ENCODE measurements at regions not wholly inside any gene's neighbourhood (a gene's known extent, or its start where the extent isn't known, plus 50 kb on each side); places are given as distances from the start of the nearest gene placed in this dataset.
A peak's percentile ranks its signal among the peaks of the same experiment; 100 is the strongest.
"Not testable (repeated sequence)": the region's sequence is repeated elsewhere in the genome, so short reads cannot be mapped to it uniquely, and the experiment has no call there.

DNA sequence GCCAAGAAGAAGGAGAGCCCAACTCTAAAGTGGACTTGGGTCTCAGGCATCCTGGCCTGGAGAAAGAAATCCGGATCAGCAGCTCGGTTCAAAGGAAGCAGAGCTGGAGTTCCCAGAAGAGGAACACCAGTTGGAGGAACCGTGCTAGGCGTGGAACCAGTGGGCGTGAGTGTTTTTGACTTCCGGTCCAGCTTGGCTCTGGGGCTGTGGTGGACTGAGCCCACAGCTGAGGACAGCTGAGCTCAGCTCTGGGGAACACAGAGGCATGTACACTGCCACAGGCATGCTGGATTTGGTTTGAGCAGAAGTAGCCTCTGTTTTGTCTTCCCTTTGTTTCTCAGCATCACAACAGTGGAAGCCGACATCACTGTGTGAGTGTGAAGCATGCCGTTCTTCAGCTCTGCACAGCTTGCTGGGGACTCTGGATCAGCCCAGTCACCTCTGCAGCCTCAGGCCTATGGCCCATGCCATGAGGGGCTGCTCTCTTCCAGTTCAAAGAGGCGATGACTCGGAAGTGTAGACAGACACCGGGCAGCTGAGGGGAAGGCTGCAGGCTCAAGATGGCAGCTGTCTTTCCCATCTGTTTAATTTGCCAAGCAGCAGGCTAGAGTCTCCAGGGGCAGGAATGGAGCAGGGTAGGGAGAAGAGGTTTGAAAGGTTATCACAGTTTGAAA, 185.8 kb upstream of the UBE3A start:
- DNase-seq: peak; percentile 13

- no peak for DNase-seq
These were observed 184.9 kb upstream of the UBE3A start for GRCh38 chr15:25623708-25624107.

- DNase-seq: no peak
These were observed 181.6 kb upstream of the UBE3A start for GRCh38 chr15:25620466-25620865.

DNA sequence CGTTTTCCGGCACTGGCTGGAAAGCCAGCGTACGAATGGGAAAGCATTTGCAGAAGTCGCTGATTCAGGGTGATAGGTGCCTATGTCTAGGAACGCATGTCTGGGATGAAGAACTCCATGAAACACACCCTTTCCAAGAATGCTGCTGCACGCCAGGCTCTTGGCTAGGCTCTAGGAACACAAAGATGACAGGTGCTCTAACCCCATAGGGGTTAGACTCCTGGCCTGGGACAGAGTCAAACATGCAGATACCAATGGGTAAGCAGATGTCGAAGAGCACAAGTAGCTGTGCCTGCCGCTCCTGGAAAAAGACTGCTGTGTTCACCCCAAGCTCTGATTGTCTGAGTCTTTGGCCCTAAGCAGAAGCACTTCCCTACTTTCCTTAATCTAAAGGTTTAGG, 180.9 kb upstream of the UBE3A start:
- no peak for DNase-seq

DNA sequence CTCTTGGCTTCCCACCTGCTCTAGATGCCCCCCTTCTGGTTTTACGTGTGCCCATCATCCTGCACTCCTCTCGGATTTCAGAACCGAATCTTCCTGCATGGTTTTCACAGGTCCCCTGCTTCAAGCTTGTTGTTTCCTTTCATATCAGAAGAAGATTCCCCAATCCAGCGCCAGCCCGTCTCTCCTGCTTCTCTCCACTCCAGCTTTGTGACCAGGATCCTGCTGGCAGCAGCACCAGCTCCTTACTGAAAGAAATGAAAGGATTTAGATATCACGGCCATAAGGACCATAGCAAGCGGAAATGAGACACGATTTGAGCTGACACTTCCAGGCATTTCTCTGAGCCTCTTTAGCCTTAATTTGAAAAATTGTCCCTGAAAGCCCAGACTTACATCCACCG, 180.3 kb upstream of the UBE3A start:
- no peak for DNase-seq

DNA sequence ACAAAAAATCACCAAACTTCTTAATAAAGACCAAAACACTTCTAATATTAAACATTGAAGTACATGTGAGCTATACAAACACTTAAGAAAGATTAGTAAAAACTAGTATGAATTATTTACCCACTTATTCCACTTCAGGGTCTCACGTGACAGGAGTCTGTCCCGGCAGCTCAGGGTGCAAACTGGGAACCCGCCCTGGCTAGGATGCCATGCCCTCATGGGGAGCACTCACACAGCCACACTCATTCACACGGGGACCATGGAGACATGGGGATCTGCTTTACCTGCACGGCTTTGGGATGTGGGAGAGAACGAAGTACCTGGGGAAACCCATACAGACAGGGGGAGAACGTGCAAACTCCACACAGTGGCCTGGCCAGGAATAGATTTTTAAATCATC, 179.3 kb upstream of the UBE3A start:
- no peak for DNase-seq

DNA sequence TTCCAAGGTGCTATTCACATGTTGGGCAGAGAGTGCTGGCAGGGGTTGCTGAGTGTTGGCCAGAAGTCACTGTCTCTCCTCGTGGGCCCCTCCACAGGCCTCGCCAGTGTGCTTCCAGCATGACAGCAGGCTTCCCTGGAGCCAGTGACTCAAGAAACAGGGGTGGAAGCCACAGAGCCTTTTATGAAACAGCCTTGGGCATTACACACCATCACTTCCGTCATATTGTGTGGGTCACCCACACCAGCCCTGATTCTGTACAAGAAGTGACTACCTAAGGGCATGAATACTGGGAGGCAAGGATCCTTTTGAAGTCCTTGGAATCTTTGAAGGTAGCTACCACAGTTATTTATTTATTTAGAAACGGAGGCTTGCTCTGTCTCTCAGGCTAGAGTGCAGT, 177.6 kb upstream of the UBE3A start:
- no peak for DNase-seq

DNA sequence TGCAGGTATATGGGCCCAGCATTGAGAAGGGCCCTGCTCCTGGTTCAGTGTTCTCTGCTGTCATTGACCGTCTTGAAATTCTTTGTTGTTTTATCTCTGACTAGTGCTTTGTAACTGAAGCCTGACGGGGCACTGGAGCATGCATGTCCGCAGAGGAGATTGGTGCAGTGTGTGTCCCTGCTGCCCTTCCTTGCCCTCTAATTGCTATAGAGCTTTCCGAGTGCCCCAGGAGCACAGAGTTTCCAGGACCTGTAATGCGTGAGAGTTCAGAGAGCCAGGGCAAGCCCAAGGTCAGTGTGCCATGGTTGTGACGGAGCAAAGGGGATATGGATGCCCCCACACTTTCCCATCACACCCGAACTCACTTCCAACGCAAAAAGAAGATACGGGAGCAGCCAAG, 174.3 kb upstream of the UBE3A start:
- DNase-seq: no peak

- DNase-seq: no peak
These were observed 172.8 kb upstream of the UBE3A start for GRCh38 chr15:25611603-25612002.

- no peak for DNase-seq
These were observed 170.5 kb upstream of the UBE3A start for GRCh38 chr15:25609371-25609770.

- no peak for DNase-seq
These were observed 170.1 kb upstream of the UBE3A start for GRCh38 chr15:25608926-25609325.

- DNase-seq: no peak
These were observed 166.3 kb upstream of the UBE3A start for GRCh38 chr15:25605151-25605550.

- DNase-seq: no peak
These were observed 161.9 kb upstream of the UBE3A start for GRCh38 chr15:25600751-25601150.

- no peak for DNase-seq
These were observed 158.7 kb upstream of the UBE3A start for GRCh38 chr15:25597571-25597970.

DNA sequence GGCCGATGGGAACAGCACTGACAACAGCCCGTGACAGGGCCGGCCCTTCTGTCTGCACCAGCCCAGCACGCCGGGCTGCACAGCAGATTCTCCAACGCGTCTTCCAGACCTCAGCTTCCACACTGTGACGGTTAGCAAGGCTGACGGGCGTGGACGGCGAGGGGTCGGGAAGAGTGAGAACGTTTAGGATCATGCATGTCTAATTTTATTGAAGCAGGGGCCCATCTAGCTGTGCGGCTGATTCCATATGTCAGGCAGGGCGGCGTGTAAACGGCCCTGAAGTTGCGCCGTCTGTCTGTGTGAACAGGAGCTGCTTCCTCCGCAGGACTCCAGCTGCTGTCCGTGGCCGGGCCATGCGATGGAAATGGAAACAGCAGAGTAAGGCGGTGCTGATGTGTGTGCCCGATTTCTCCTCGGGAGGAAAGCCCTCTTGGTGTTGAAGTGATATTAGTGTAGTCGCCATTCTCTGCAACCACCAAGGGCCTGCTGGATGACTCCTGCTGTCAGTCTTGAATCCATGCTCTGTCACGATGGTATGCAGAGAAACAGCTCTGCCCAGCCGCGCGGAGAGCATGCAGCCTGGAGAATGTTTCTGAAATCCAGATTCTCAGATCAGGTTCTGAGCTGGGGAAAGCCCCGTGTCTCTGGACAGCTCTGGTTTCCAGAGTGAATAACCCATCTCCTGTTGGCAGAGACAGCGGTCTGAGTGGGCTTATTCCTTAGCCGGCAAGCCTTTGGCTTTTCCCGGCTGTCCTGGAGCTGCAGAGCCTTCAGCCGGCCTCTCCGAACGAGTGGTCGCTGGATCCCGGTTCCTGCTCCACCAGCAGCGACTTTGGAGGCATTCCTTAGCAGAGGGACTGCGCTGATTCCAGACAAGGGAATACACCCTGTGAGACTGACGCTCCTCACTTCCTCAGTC, 158.1 kb upstream of the UBE3A start:
- no peak for DNase-seq

- DNase-seq: no peak
These were observed 149.0 kb upstream of the UBE3A start for GRCh38 chr15:25587616-25588340.

- no peak for DNase-seq
These were observed 144.1 kb upstream of the UBE3A start for GRCh38 chr15:25582886-25583285.

- DNase-seq: no peak
These were observed 140.3 kb upstream of the UBE3A start for GRCh38 chr15:25579127-25579526.

DNA sequence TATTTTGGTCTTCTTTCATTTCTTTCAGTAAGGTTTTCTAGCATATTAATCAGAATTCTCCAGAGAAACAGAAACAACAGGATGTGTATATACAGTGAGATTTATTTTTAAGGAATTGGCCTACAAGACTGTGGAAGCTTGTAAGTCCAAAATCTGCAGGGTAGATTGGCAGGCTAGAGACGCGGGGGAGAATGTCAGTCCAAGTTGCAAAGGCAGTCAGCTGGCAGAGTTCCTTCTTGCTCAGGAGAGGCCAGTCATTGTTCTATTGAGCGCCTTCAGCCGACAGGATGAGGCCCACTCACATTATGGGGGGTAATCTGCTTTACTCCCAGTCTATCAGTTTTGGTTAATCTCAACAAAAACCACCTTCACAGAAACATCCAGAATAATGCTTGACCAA, 133.4 kb upstream of the UBE3A start:
- DNase-seq: no peak

- no peak for DNase-seq
These were observed 129.9 kb upstream of the UBE3A start for GRCh38 chr15:25568751-25569150.

DNA sequence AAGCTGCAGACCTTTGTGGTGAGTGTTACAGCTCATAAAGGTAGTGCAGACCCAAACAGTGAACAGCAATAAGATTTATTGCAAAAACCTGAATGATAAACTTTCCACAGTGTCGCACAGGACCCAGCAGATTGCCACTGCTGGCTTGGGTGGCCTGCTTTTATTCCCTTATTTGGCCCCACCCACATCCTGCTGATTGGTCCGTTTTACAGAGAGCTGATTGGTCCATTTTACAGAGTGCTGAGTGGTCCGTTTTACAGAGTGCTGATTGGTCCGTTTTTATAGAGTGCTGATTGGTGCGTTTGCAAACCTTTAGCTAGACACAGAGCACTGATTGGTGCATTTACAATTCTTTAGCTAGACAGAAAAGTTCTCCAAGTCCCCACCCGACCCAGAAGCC, 127.7 kb upstream of the UBE3A start:
- not testable (repeated sequence) for DNase-seq

DNA sequence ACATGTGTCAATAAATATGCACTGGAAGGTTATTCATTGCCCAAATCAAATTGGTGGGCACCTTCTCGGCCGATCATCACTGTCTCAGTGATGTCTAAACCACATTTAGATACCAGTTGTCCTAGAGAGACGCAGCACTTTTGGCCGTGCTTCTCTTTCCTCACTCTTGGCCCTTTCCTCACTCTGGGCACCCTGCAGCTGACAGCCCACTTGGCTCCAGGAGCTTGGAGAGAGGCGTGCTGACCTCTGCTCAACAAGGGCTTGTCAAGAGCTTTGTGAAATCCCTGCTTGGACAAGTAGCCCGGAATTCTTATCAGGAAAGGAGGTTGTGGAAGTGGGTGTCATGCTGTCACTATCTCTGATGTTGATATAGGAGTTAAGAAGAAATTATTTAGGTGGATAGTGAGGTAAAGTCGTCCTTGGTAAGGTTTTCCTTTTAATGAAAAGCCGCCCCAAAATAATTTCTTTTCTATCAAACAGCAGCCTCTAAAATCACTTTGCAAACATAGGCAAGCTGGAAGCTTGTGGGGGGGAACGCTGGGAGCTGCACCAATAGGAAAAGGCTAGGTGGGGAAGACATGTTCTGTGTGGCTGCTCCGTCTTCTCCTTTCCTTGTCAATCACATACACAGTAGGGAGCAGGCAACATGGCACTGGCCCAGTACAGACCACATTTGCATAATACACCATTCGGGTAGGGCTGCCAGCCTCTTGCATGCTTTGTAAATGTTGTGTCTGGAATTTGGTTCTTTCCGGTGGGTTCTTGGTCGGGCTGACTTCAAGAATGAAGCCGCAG, 126.8 kb upstream of the UBE3A start:
- DNase-seq: no peak

DNA sequence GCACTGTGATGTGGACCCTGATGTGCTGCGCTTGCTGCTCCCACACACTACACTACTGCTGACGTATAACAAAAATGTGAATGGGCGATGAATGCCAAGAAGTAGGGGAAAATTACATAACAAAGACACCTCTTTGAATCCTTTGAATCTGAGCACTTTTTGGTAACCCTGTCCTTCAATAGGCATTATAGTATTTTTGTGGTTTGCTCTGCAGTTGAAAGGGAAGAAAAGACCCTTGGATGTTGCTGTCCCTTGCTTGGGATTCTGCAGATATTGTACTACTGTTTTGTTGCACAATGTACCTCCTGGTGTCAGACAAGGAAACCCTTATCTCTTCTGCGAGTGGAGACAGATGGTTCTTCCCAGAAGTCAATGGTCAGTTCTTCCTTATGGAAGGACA, 124.8 kb upstream of the UBE3A start:
- no peak for DNase-seq

All from NCI-H82 (cell line).